ENCODE measurements at regions not wholly inside any gene's neighbourhood (a gene's known extent, or its start where the extent isn't known, plus 50 kb on each side); places are given as distances from the start of the nearest gene placed in this dataset.
A peak's percentile ranks its signal among the peaks of the same experiment; 100 is the strongest.
"Not testable (repeated sequence)": the region's sequence is repeated elsewhere in the genome, so short reads cannot be mapped to it uniquely, and the experiment has no call there.

DNA sequence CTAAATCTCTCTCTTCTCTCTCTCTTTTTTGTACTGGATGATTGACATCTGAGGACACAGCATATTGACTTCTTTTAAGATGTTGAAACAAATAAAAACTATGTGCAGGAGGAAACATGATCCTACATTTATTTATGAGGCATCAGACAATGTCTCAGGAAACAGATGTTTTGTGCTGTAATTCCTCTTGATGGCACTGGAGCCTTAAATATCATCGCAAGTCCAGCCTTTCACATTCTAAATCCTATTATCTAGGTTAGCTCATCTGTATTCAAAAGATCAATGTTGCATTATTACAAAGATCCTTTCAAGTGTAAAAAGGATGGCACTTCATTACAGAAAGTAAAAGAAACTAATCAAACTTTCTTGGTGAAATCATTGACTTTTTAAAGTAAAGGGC, 63.9 kb downstream of the MAT2B start:
- peak in 1 of 2 experiments; percentile 55 for DNase-seq

DNA sequence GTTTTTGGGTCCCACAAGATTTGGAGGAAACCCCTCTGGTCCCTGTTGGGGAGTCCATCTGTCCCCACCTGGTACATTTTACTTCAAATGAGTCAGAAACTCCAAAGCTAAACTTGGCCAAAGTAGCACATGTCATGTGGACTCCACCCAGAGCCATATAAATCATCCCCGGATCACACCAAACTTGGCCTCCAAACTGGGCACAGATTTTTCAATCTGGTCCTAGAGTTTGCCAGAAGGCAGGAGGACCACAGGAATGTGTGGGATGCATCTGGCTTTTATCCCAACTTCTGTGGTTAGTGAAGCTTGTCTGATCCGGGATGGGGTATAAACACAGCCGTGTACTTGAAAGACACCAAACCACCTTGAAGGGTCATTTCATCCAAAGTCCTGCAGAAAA, 66.3 kb downstream of the MAT2B start:
- peak; percentile 64 to 96 for DNase-seq

DNA sequence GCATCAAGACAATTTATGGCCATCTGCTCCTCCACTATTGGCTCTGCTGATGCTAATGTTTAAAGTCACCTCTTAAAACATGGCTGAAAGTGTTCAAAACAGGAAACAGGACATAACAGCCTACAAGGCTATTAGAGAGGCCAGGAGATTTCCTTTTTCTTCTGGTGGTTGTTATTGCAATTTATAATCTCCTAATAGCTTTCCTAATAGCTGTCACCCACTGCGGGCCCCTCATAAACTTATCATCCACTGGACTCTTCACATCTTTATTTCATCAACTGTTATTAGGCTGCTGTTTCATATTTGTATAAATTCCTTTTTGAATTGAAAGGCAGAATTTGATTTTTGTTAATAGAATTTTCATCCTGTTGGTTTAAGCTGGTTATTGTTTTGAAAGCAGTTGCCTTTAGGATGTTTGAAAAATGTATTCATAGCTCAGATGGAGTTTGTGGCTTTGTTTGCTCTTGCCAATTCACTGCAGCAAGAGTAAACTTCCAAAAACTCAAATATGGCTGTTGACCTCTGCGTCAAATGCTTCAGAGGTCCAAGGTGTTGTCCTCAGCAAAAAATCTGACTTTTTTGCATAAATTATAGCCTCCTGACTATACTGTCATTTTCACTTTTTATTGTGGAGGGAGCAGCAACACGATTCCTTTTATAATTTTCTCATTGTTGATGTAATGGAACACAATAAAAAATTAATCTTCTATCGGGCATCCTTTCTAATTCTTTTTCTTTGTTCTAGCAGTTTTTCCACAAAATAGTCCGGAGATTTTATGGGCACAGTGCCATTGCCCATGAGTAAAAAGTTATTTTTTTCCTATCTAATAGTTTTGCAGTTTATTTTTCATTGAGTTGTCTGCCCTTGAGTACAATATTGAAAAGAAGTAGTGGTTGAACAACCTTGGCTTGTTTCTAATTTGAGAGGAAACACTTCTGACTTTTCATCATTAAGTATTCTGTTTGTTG, 69.3 kb downstream of the MAT2B start:
- peak in 1 of 2 experiments; percentile 21 for DNase-seq

DNA sequence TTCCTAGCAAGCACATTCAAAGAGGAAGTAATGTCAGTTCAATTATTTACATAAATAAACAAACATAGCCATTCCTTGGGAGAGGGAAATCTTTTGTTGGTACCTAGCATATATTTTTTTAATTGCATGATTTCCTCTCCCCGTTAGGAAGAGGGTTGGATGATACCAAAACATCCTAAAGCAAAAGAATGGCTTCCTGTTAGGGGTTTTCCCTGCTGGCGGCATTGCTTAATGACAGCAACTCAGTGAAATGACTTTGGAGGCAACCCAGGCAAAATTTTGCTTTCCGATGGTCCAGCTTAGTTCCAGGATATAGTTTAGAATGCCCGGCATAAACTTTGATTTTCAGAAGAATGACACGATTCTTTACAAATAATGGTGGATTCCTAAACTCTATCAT, 73.2 kb downstream of the MAT2B start:
- no peak for DNase-seq

DNA sequence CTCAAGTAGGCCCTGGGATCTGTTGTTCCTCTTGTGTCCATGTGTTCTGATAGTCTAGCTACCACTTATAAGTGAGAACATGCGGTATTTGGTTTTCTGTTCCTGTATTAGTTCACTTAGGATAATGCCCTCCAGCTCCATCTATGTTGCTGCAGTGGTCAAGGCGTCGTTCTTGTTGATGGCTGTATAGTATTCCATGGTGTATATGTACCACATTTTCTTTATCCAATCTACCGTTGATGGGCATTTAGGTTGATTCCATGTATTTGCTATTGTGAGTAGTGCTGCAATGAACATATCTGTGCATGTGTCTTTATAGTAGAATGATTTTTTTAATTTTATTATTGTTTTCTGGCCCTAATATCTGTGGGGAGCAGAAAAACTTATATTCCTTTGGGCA, 74.3 kb downstream of the MAT2B start:
- DNase-seq, result no peak

DNA sequence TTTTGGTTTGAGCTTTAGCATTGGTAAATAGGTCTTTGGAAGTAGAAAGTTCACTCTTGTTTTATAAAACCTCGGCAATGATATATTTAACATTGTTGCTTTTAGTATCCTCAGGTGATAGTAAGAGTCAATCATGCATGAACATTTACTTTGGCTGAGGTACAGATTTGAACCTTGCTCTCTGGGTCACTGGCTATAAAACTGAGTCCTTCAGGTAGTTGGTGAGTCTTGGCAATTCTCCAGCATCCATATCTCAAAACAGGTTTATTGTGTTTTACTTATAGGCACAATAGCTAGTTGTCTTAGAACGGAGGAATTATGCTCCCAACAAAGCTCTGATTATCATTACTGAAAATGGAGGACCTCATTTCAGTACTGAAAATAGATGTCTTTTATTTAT, 75.1 kb downstream of the MAT2B start:
- no peak for DNase-seq

DNA sequence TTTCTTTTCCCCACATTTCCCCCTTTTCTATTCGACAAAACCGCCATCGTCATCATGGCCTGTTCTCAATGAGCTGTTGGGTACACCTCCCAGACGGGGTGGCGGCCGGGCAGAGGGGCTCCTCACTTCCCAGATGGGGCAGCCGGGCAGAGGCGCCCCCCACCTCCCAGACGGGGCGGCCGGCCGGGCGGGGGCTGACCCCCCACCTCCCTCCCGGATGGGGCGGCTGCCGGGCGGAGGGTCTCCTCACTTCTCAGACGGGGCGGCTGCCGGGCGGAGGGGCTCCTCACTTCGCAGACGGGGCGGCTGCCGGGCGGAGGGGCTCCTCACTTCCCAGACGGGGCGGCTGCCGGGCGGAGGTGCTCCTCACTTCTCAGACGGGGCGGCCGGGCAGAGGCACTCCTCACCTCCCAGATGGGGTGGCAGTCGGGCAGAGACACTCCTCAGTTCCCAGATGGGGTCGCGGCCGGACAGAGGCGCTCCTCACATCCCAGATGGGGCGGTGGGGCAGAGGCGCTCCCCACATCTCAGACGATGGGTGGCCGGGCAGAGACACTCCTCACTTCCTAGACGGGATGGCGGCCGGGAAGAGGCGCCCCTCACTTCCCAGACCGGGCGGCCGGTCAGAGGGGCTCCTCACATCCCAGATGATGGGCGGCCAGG, 78.2 kb downstream of the MAT2B start:
- not testable (repeated sequence) for DNase-seq

DNA sequence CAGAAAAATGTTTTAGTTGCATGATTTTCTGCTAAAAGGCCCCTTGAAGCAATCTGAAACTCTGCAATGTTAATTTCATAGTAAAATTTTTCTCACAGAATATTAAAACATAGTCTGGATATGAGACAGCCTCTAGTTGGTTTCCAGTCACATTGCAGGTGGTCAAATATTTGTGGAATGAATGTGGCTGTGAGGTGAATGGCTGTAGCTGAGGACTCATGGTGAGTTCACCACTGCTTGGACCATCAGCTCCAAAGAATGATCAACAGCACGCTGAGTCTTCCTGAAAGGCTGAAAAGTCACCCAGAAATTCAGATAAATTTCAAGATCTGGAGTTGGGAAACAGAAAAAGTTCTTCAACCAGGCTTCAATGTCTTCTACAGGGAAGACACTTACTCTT, 79.8 kb downstream of the MAT2B start:
- no peak for DNase-seq

DNA sequence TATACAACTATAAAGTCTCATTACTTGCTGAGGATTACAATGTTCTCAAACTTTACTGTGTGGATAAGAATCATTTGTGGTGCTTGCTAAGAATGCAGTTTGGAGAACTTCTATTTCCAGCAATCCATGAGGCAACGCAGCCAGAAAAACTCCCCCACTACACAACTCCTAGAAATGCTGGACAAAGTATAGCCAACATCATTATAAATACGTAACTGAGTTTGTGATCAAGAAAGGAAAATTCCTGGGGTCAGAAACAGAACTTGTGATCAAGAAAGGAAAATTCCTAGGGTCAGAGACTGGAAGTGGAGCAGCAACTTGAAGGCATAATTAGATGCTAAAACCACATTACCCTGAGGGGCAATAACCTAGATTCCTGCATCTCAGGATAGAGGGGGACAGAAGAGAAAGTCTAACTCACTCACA, 81.1 kb downstream of the MAT2B start:
- no peak for DNase-seq

DNA sequence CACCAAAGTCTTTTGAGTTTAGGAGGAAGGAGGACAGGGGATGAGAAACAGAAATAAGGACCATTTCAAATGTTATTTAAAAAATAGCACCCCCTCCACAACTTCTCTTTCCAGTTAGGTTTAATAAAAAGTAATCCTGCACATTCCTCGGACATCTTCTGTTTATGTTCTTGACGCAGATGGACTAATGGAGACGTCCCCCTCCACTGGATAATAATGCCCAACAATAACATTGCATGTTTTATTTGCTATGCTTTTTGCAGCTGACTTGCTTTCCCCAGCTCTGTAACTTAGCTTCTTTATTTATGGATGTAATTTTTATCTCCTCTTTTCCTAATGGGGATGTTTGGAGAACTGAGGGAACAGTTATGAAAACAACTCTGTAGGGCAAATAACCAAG, 89.5 kb downstream of the MAT2B start:
- no peak for DNase-seq

DNA sequence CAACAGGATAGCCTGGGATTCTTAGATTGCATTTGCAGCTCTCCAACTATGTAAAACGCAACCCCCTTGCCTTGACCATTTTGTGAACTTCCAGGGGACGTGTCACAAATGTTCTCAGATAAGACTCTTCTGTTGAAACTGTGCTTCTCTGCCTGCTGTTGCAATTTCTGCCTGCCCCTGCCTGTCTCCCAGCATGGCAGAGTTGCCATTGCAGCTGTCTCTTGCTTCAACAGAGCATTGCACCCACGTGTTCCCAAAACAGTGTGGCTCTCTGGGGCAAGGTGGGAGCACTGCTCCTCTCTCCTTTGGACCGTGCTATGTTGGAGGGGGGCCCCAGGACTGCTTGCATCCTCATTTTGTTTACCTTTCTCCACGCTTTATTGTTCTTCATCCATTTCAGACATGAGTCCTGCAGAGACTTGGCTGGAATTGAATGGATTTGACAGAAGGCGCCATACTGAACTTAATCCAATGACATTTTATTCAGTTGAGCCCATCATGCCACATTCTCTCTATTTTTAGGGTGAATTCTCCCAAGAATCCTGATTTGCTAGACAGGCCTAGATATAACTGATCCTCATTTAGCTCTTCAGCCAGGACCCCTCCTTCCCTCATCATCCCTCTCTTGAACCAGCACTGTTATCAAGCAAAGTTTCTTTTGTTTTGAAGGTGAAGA, 90.7 kb downstream of the MAT2B start:
- DNase-seq, result peak; percentile 38 to 79

DNA sequence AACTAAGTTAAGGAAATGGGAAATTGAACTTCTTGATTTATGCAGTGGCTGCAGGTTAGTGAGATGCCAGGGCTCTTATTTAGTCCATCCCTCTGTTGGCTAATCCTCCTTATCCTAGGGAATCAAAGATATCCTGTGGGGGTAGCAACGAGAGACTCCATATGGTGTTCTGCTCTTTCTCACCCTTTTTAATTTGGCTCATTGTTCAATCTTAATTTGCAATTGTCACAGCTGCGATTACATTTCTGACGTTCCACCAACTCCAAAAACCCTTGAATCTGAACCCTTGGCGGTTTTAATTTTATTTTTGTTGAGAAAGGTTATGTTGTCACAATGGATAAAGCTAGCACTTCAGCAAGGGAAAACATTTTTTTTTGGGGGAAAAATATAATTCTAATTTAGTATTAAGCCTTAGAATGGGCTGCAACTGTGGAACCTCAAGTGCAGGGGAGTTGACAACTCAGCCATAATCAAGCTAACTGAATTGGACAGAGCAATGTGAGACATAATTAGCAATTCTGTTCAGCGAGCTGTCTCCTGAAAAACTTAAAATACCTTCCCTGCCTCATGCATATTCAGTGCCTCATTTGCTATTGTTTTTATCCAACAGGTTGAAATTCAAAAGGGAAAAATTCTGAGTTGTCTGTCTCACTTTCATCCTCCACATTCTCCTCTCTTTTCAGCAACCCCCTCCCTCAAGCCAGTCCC, 91.3 kb downstream of the MAT2B start:
- peak in 1 of 2 experiments; percentile 69 for DNase-seq

DNA sequence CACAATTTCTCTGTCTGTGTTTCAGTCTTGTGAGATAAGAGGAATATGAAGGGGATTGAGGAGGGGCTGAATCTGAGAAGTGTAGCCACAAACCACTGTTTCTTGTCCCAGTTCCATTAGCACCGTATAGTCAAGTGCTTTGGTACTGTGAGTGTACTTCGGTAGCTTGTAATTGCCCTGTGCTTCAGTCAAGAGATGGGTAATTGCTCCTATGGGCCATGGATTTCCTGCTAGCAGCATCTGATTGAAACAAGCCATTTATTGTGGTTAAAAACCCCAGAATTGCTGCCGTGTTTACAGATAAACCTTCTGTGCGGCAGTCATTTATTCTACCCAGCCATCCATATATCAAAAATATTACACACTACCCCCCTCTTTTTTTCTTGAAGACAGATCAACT, 98.6 kb downstream of the MAT2B start:
- no peak for DNase-seq

DNA sequence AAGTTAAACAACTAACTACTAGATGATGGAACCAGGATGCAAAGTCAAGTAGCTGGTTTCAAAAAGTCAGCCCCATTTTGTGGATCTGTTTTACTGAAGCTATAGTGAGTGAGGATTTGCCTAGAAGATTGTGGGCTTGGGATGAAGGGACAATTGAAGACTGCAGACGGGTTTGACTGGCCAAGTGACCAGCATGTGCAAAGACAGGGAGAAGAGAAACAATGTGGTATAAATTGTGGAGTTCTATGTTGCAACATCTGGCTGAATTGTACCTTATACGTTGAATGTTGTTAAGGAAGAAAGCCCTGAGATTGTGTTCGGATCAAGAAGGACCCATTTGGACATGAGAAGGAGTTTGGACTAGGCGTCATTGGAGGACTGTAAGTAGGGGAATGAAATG, 101.8 kb downstream of the MAT2B start:
- DNase-seq, result no peak

DNA sequence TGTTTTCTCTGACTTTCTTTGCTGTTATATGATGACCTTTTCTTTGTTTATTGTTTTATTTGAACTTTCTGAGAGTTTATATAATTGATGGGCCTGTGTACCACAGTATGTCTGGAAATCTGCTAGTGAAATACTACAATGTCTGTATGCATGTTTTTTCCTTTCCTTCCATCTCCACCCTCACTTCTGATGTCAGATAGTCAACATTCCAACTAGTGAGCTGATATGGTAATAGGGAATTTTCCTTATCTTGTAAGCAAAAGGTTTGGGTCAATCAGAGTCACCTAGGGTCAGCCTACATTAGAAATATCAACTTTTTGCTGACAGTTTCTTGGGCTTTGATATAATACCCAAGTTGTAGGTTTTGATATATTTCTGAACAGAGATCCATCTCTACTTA, 103.2 kb downstream of the MAT2B start:
- DNase-seq, result no peak

DNA sequence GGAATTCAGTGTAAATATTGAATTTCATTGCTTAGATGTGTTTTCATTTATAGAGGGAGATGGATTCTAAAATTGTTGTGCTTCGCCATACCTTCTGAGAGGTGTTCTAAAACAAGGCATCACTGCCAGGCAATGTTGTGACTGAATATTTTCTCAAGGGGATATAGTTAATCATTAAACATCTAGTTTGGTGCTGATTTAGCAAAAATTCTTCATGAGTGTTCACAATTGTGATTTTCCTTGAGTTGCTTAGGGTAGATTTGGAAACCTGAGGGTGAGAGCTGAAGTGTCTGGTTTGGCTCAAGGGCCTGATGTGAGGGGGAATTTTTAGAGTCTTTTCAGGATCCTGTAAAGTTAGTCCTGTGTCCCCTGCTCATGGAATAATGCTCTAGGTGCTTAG, 104.5 kb downstream of the MAT2B start:
- DNase-seq, result no peak

DNA sequence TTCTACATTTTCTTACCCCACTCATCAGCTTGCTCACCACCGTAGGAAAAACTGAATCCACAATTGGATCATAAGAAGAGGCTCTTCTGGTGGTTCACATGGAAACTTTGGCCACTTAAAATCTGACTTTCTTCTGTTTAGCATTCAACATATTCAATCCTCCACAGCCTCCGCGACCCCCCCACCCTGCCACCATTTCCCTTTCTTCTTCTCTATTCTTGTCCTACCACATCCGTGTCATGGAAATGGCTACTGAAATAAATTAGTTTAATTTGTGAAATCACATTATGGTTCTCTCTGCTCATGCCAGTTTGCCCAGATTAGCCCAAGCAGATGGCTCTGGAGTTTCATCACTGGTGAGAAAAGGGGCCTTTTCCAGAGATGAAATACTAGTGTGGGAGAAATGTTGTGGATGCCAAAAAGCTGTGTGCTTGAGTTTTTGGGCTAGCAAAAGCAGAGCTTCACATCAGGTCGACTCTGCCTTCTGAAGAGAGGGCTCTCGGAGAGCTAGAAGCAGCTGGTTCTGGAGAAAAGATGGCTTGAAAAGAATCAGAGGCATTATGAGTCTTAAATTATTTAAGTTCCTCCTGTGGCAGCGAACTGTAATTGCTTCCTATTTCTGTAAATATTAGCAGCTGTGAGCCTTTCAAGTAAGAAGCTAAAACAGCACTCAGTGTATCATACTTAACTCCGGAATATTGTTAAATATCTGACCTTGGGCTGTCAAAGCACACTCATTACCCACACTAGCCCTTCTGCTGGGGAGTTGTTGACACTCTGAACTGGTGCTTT, 107.1 kb downstream of the MAT2B start:
- DNase-seq, result peak; percentile 43 to 86

DNA sequence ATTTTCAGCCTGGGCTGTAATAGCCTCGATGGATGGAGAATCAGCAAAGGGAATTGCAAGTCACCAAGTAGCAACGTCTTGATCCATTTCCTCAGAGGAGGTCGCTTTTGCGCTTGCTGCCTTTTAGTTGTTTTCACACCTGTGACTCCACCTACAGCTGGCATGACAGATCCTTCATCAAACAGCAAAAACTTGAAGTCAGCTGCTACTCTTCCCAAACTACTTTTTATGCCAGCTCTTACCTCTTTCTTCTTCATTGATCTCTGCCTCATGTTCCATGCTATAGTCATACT, 107.7 kb downstream of the MAT2B start:
- peak in 1 of 2 experiments; percentile 69 for DNase-seq

DNA sequence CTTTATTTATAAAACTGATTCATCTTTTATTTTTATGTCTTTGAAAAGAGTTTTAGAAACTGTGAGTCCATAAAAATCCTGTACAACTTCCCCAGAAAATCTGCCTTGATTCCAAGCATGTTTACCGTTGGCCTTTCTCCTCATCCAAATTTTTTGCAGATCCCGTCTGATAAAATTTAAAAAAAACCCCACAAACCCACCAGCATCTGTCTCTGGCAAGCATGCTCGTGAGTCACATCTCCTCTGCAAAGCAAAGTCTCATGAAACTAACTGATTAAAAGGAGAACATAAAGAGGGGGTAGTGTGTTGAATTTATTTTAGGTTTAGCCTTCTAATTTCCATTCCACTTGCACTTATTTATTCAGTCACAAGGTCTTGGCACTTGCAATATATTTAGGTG, 109.4 kb downstream of the MAT2B start:
- DNase-seq, result peak; percentile 21 to 66

DNA sequence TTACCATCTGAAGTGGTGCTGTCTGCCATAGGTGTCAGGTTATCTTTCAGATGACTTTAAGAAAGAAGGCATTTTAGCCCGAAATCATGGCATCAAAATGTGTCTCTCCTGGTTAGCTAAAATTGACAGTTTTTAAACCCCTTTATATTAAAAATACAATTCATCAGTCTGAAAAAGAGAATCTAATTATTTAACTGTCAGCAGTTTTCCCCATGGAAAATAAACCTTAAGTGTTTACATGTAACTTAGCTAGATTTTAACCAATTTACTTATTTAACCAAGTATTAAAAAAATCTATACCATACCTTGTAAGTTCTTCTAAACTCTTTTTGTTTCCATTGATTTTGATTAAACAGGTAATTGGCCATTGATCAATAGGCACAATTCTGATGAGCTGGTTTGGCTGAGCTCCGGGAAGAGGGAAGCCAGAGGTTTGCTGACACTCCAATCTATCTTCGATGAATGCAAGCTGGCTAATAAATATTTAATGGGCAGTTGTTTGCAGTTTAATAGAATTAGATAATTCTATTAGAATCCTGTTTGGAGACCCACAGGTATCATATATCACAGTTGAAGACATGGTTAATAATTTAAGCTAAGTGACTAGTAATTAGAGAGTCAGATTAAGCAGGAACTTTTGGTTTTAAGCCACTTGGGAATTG, 114.0 kb downstream of the MAT2B start:
- peak in 1 of 2 experiments; percentile 51 for DNase-seq

DNA sequence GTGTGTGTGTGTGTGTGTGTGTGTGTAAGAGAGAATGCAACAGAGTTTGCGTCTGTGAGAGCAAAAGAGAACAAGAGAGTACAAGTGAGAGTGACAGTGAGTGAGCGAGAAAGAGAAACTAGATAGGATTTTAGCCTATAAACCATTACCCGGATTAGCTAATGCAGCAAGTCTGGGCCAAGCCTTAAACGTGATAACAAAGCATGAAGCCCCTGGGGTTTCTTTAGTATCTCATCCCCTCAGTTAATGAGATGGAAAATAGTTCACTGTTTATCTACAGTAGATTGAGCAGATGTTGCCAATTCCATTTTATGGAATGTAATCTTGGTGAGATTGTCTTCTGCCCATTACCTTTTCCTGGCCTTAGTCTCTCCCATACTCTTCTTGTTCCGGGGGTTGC, 114.5 kb downstream of the MAT2B start:
- DNase-seq, result peak in 1 of 2 experiments; percentile 70

DNA sequence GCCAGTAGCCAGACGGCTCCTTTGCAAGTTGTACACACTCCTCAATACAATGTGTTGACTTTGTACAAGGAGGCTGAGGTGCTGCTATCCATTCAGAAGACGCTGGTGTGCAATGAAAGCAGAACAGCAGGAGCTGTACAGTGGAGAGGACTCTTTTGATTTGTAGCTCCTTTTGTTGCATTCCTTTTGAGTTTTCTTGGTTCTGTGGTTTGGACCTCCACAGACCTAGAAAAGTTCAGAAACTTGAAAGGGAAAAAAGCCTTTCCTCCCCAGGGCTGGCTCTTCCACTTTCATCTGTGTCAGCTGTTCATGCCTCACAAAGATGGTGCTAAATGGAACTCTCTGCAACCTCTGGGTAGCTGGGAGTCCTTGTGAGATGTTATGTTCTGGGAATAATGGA, 117.4 kb downstream of the MAT2B start:
- DNase-seq, result no peak
